ENCODE measurements at regions not wholly inside any gene's neighbourhood (a gene's known extent, or its start where the extent isn't known, plus 50 kb on each side); places are given as distances from the start of the nearest gene placed in this dataset.

DNA sequence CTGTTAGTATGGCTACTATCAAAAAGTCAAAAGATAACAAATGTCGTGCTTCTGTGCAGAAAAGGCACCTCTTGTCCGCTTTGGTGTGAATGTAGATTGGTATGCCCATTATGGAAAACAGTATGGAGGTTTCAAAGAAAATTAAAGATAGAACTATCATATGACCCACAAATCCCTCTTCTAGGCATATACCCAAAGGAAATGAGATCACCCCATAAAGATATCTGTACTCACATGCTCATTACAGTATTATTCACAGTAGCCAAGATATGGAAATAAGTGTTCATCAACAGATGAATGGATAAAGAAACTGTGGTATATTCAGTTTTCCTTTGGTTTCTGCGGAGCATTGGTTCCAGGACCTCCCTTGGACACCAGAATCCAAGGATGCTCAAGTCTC lies 180.5 kb upstream of the PPP1R3A start:
- no peak for DNase-seq (ENCODE audit: low read depth in 2 of 2)
- Histone ChIP-seq H4K20me1 (ENCODE audit: control insufficient read depth, extremely low read depth, insufficient read depth, low read length) (no peaks in the 10 kb centered on the region), H3K79me2 (ENCODE audit: control insufficient read depth, insufficient read depth, low read length) (no peaks in the 10 kb centered on the region), H3K9me3 (ENCODE audit: control insufficient read depth, insufficient read depth, low read depth, low read length) (no peaks in the 10 kb centered on the region), H3K4me3 (replicated peaks in 1 of 4; ENCODE audit: control extremely low read depth in 1 of 4, insufficient read depth in 1 of 4, low read depth in 3 of 4, low read length in 4 of 4) (no peak overlapping the region), H3K36me3 (ENCODE audit: control insufficient read depth, insufficient read depth, low read length) (no peaks in the 10 kb centered on the region), H2AFZ (ENCODE audit: low read length) (no peak overlapping the region), H3K27ac (ENCODE audit: insufficient read depth, low read length) (no peak overlapping the region), H3K27me3 (ENCODE audit: control insufficient read depth, insufficient read depth, low read length) (no peaks in the 10 kb centered on the region), H3K9ac (ENCODE audit: insufficient read depth, low read length) (no peak overlapping the region), H3K4me2 (ENCODE audit: extremely low read depth, insufficient read depth, low read length) (no peak overlapping the region), H3K4me1 (ENCODE audit: control insufficient read depth, extremely low read depth, insufficient read depth, low read length) (no peaks in the 10 kb centered on the region)
- no peak for TF ChIP-seq EZH2 (IDR thresholded peaks at IDR 0.05; ENCODE audit: low read length, missing control alignments)
- TF ChIP-seq, protein P1, sequence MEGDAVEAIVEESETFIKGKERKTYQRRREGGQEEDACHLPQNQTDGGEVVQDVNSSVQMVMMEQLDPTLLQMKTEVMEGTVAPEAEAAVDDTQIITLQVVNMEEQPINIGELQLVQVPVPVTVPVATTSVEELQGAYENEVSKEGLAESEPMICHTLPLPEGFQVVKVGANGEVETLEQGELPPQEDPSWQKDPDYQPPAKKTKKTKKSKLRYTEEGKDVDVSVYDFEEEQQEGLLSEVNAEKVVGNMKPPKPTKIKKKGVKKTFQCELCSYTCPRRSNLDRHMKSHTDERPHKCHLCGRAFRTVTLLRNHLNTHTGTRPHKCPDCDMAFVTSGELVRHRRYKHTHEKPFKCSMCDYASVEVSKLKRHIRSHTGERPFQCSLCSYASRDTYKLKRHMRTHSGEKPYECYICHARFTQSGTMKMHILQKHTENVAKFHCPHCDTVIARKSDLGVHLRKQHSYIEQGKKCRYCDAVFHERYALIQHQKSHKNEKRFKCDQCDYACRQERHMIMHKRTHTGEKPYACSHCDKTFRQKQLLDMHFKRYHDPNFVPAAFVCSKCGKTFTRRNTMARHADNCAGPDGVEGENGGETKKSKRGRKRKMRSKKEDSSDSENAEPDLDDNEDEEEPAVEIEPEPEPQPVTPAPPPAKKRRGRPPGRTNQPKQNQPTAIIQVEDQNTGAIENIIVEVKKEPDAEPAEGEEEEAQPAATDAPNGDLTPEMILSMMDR (conservative IDR thresholded peaks at IDR 0.05 in 1 of 2, IDR thresholded peaks at IDR 0.05 in 1 of 2; ENCODE audit: low read depth in 1 of 2, low read length in 2 of 2) = no peak

DNA sequence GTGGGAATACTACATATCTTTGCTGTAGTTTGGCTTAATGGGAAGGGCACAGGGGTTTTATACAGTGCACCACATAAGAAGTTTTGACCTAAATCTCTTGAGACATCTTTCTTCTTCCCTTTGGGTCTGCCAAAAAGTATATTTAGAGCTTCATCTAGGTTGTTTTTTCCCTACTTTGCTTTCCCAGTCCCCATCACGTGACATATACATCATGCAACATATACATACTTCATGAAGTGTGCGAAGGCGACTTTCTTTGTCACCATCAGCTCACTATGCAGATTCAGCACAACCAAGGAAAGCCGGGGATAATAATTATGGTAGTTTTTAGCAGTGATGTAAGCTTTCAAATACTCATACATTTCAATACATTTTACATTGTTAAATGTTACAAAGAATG lies 177.1 kb upstream of the PPP1R3A start:
- no peak for DNase-seq (ENCODE audit: low read depth in 2 of 2)
- Histone ChIP-seq H3K4me1 (ENCODE audit: control insufficient read depth, extremely low read depth, insufficient read depth, low read length) (no peaks in the 10 kb centered on the region), H3K4me3 (replicated peaks in 1 of 4; ENCODE audit: control extremely low read depth in 1 of 4, insufficient read depth in 1 of 4, low read depth in 3 of 4, low read length in 4 of 4) (no peak overlapping the region), H4K20me1 (ENCODE audit: control insufficient read depth, extremely low read depth, insufficient read depth, low read length) (no peaks in the 10 kb centered on the region), H3K4me2 (ENCODE audit: extremely low read depth, insufficient read depth, low read length) (no peak overlapping the region), H3K27me3 (ENCODE audit: control insufficient read depth, insufficient read depth, low read length) (no peaks in the 10 kb centered on the region), H3K9ac (ENCODE audit: insufficient read depth, low read length) (no peak overlapping the region), H3K36me3 (ENCODE audit: control insufficient read depth, insufficient read depth, low read length) (no peaks in the 10 kb centered on the region), H2AFZ (ENCODE audit: low read length) (no peak overlapping the region), H3K79me2 (ENCODE audit: control insufficient read depth, insufficient read depth, low read length) (no peaks in the 10 kb centered on the region), H3K9me3 (ENCODE audit: control insufficient read depth, insufficient read depth, low read depth, low read length) (no peaks in the 10 kb centered on the region), H3K27ac (ENCODE audit: insufficient read depth, low read length) (no peak overlapping the region)
- TF ChIP-seq EZH2 (IDR thresholded peaks at IDR 0.05; ENCODE audit: low read length, missing control alignments) = no peak
- TF ChIP-seq, protein P1 (conservative IDR thresholded peaks at IDR 0.05 in 1 of 2, IDR thresholded peaks at IDR 0.05 in 1 of 2; ENCODE audit: low read depth in 1 of 2, low read length in 2 of 2) = no peak

DNA sequence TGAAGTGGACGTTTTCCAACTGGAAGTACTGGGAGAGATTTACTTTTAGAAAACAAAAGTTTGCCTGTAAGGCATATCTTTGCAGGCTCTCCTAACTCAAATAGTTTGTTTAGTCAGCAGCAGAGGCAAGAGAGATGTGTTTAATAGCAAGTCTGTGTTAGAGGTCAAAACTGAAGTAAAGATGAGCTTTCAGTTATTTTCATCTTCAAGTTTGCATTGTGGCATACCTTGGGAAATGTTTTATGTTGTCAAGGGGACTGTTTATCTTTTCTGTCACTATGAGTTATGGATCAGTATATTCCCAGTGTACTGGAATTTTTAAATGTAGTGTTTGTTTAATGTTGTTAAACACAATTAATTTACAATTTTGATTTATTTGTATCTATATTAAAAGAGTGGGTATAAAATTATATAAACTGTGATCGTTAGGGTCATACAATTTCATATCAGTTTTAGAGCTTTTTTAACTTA lies 169.7 kb upstream of the PPP1R3A start:
- Histone ChIP-seq H3K27me3 (ENCODE audit: control insufficient read depth, insufficient read depth, low read length) (peaks cover 18% of the 10 kb centered on the region), H3K4me1 (ENCODE audit: control insufficient read depth, extremely low read depth, insufficient read depth, low read length) (no peaks in the 10 kb centered on the region), H3K27ac (ENCODE audit: insufficient read depth, low read length) (no peak overlapping the region), H3K9me3 (ENCODE audit: control insufficient read depth, insufficient read depth, low read depth, low read length) (no peaks in the 10 kb centered on the region), H3K79me2 (ENCODE audit: control insufficient read depth, insufficient read depth, low read length) (no peaks in the 10 kb centered on the region), H2AFZ (ENCODE audit: low read length) (no peak overlapping the region), H4K20me1 (ENCODE audit: control insufficient read depth, extremely low read depth, insufficient read depth, low read length) (no peaks in the 10 kb centered on the region), H3K9ac (ENCODE audit: insufficient read depth, low read length) (no peak overlapping the region), H3K4me3 (replicated peaks in 1 of 4; ENCODE audit: control extremely low read depth in 1 of 4, insufficient read depth in 1 of 4, low read depth in 3 of 4, low read length in 4 of 4) (peak overlapping the region in 1 of 4 experiments; percentile 91), H3K36me3 (ENCODE audit: control insufficient read depth, insufficient read depth, low read length) (no peaks in the 10 kb centered on the region), H3K4me2 (ENCODE audit: extremely low read depth, insufficient read depth, low read length) (no peak overlapping the region)
- no peak for TF ChIP-seq EZH2 (IDR thresholded peaks at IDR 0.05; ENCODE audit: low read length, missing control alignments)
- TF ChIP-seq, protein P1 (conservative IDR thresholded peaks at IDR 0.05 in 1 of 2, IDR thresholded peaks at IDR 0.05 in 1 of 2; ENCODE audit: low read depth in 1 of 2, low read length in 2 of 2) = no peak
- DNase-seq (ENCODE audit: low read depth in 2 of 2) = no peak
